Lower leg skin (tissue), 4 donors: ENCODE measurements at regions not wholly inside any gene's neighbourhood (a gene's known extent, or its start where the extent isn't known, plus 50 kb on each side); places are given as distances from the start of the nearest gene placed in this dataset.

Source experiments
- DNase-seq, 2 donors: peaks; one replicate each; pipeline ENCODE4 v3.0.0-alpha.2; 2019; ENCODE audit warnings: low spot score in 2 of 2
- H3K4me3 ChIP-seq: fragments of 200-600 bp; sonication (generic); 2 replicates; pipeline ENCODE4 v1.5.1; 2017; ENCODE audit warnings: mild to moderate bottlenecking, low read depth; ENCODE audit not compliant: poor library complexity, severe bottlenecking
- CTCF ChIP-seq, 3 donors: fragments of 450-650 bp; IDR thresholded peaks; one replicate each; pipeline ENCODE4 v1.5.1; 2016; ENCODE audit warnings: antibody characterized with exemption in 3 of 3, mild to moderate bottlenecking in 3 of 3, moderate library complexity in 2 of 3
- POLR2A ChIP-seq, 2 donors: fragments of 450-650 bp; IDR thresholded peaks; one replicate each; pipeline ENCODE4 v1.6.1; 2016 to 2017; ENCODE audit warnings: antibody characterized with exemption in 2 of 2, mild to moderate bottlenecking in 1 of 2, moderate library complexity in 1 of 2
- WGBS, 2 donors: methylation state at CpG; one replicate each; pipeline ENCODE4 v1.1.5; 2018; 5-methylcytosine and 5-hydroxymethylcytosine counted together
- intact Hi-C: fragments of 100-400 bp; cut with DNase I; formaldehyde crosslinking; loops from one replicate; pipeline ENCODE4 v1.15.0; 2023; ENCODE audit warnings: low total_unique reads

GRCh38 chr1:239555350-239555749 is 169.0 kb downstream of the CHRM3 start:
- whole genome bisulfite sequencing, 2 donors: 60 to 72% methylated on average over 4 of the region's 4 CpGs
- no peak overlapping the region for H3K4me3 ChIP-seq
- no peak for DNase-seq
- TF ChIP-seq POLR2A (IDR thresholded peaks at IDR 0.05) (no peak), CTCF (IDR thresholded peaks at IDR 0.05) (no peak)
- intact Hi-C loops: no loop called here

GRCh38 chr1:239558559-239558958 is 172.2 kb downstream of the CHRM3 start:
- intact Hi-C loops: no loop called here
- H3K4me3 ChIP-seq: no peak overlapping the region
- TF ChIP-seq POLR2A (IDR thresholded peaks at IDR 0.05): no peak
- TF ChIP-seq CTCF (IDR thresholded peaks at IDR 0.05): no peak
- 72 to 76% methylated on average over 2 of the region's 2 CpGs for WGBS, 2 donors
- no peak for DNase-seq

- no peak overlapping the region for H3K4me3 ChIP-seq
- intact Hi-C loops: no loop called here
- TF ChIP-seq POLR2A (IDR thresholded peaks at IDR 0.05) (no peak), CTCF (IDR thresholded peaks at IDR 0.05) (no peak)
- no peak for DNase-seq
Observed at GRCh38 chr1:239558991-239559390, 172.6 kb downstream of the CHRM3 start.

GRCh38 chr1:239560921-239561320 is 174.6 kb downstream of the CHRM3 start:
- intact Hi-C loops: loop anchor here (2.0 kb wide), 1 partner anchor 20 kb away; no protein-coding TSS in a partner anchor
- 56 to 72% methylated on average over 4 of the region's 4 CpGs for WGBS, 2 donors
- DNase-seq: no peak
- no peak for TF ChIP-seq CTCF (IDR thresholded peaks at IDR 0.05)
- TF ChIP-seq POLR2A (IDR thresholded peaks at IDR 0.05): no peak
- H3K4me3 ChIP-seq: no peak overlapping the region

GRCh38 chr1:239562095-239562494 is 175.7 kb downstream of the CHRM3 start:
- intact Hi-C loops: no loop called here
- WGBS, 2 donors: 78 to 81% methylated on average over 6 of the region's 6 CpGs
- DNase-seq: no peak
- no peak overlapping the region for H3K4me3 ChIP-seq
- TF ChIP-seq POLR2A (IDR thresholded peaks at IDR 0.05) (no peak), CTCF (IDR thresholded peaks at IDR 0.05) (no peak)

GRCh38 chr1:239563681-239564080 is 177.3 kb downstream of the CHRM3 start:
- DNase-seq: no peak

More at GRCh38 chr1:239563681-239564080, 177.3 kb downstream of the CHRM3 start:
- intact Hi-C loops: no loop called here
- H3K4me3 ChIP-seq: no peak overlapping the region
- 29% methylated on average over 2 of the region's 2 CpGs for WGBS, 2 donors
- no peak for TF ChIP-seq POLR2A (IDR thresholded peaks at IDR 0.05)
- TF ChIP-seq CTCF (IDR thresholded peaks at IDR 0.05): no peak
